Erythroblast (primary cell): ENCODE measurements at regions not wholly inside any gene's neighbourhood (a gene's known extent, or its start where the extent isn't known, plus 50 kb on each side); places are given as distances from the start of the nearest gene placed in this dataset.
"Not testable (repeated sequence)": the region's sequence is repeated elsewhere in the genome, so short reads cannot be mapped to it uniquely, and the experiment has no call there.

Experiments used
- DNase-seq, 2 experiments: peaks; one replicate each; lab custom pipeline; 2025; lab: John Stamatoyannopoulos, UW
- GATA1 ChIP-seq: IDR thresholded peaks from 2 replicates; pipeline ENCODE4 v1.6.1; 2011; ENCODE audit warnings: low read depth, mild to moderate bottlenecking, control low read depth, low read length, moderate library complexity
- POLR2A ChIP-seq: IDR thresholded peaks from 2 replicates; pipeline ENCODE4 v1.6.1; 2011; ENCODE audit warnings: mild to moderate bottlenecking, low read length

DNA sequence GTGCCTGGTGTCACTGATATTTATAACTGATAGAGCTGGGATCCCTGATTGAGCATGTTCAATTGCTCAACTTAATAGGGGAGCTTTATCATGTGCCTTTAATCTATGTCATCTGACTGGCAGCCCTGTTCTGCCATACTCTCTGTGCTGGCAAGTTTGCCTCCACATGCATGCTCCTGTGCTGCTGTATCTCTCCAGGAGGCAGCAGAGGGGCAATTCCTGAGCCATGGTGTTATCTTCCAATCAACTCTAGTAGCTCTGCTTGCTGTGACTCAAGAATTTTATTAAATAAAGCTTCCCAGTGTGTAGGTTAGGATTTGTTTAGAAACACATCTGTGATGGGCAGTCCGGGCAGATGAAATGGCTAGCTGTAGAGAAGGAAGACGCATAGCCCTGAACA is 642.0 kb downstream of the KIF4B start:
- DNase-seq = no peak
- TF ChIP-seq GATA1 (no peak), POLR2A (no peak)

DNA sequence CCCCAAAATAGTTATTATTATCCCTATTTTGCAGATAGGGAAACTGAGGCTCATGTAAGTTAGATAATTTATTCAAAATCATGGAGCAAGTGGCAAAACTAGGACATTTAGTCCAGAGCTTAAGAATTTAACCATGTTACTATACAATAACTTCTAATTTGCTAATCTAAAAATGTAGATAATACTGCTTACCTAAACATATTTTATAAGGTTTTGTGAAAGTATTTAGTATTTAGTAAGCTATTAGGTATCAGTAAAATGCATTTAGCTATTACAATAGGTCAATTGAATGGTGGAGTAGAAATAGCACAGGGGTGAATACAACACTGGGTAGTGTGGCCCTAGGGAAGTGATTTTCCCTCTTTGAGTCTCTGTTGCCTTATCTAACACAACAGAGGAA is 648.3 kb downstream of the KIF4B start:
- DNase-seq = no peak
- TF ChIP-seq POLR2A = no peak
- no peak for TF ChIP-seq GATA1

DNA sequence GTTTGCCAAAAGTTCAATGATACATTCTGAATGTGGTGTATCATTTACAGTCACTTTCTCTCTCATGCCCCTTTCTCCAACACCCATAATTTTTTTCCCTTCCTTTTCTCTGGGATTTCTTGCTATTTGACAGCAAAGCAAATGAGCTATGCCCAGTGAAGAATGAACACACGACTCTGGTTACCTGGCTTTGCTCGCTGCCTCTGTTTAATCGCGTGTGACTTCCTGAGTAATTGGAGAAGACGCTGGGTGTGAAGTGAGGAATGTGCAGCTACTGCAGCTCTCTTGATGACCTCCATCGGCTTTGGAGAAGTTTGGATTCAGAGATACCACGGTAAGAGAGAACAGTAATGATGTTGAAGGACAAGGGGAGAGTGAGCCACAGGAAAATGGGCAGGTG is 651.8 kb downstream of the KIF4B start:
- DNase-seq = no peak
- TF ChIP-seq POLR2A (no peak), GATA1 (no peak)

DNA sequence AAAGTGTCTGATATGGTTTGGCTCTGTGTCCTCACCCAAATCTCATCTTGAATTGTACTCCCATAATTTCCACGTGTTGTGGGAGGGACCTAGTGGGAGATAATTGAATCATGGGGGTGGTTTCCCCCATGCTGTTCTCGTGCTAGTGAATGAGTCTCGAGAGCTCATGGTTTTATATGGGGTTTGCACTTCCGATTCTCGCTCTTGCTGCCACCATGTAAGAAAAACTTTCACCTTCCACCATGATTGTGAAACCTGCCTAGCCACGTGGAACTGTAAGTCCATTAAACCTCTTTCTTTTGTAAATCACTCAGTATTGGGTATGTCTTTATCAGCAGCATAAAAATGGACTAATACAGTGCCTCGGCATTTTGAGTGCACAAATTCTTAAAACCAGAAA is 655.0 kb upstream of the SGCD start:
- not testable (repeated sequence) for DNase-seq

DNA sequence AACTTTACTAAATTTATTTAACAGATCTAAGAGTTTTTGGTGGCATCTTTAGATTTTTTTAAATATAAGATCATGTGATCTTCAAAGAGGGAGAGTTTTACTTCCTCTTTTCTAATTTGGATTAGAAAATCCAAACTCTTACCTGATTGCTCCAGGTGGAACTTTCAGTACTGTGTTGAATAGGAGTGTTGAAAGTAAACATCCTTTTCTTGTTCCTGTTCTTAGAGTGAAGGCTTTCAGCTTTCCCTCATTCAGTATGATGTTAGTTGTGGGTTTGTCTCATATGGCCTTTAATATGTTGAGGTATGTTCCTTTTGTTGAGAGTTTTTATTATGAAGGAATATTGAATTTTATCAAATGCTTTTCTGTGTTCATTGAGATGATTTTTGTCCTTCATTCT is 650.0 kb upstream of the SGCD start:
- TF ChIP-seq GATA1 (no peak), POLR2A (no peak)
- DNase-seq = no peak

DNA sequence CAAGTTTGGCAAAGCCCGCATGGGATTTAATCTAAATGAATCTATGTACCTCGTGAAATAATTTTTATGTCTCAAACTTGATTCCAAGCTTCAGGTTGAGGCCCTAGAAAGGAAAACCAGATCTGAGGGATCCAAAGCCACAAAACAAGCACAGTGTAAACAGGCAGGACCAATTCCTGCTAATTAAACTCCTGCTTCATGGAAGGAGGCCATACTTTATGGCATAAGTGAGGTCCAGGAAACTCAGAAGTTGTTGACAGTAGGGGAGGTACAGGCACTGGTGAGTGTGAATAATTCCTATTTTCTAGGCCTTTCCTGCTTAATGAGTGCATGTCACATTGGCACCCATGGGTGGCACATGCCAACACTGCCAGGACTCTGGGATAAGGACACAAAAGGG is 648.6 kb upstream of the SGCD start:
- TF ChIP-seq GATA1 (no peak), POLR2A (no peak)
- DNase-seq = no peak

DNA sequence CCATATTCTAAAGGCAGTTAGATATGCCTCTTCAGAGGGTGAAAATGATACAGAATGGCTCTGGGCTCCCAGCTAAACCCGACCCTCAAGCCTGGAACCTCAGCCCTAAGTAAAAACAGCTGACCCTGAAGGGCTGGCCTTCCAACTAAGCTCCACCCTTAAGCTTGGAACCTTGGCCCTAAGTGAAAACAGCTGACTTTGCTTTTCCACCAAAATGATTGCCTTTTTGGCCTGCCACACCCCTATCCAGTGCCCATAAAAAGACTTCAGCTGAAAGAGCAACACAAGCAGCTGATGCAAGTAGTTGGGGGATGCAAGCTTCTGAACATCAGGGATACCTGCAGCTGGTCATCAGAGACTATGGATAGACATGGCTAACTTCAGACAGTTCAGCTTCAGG is 647.4 kb upstream of the SGCD start:
- no peak for DNase-seq
- TF ChIP-seq POLR2A (no peak), GATA1 (no peak)

DNA sequence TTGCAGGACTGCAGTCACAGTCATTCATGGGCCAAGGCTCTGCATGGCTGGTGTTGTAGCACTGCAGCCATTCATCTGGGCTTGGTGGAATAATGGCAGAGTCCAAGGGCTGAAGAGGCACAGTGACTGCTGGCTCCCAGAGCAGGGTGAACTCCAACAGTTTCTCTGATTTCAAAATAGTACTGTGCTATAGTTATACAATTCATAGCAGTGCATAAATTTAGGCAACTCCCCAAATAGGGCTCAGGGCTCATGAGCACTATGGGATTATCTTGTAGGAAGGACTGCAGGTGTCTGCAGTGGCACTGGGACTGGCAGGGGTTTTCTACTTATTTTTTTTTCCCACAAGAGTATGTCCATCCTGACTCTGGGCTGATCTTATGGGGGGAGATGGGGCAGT is 642.5 kb upstream of the SGCD start:
- TF ChIP-seq GATA1 = no peak
- no peak for TF ChIP-seq POLR2A

DNA sequence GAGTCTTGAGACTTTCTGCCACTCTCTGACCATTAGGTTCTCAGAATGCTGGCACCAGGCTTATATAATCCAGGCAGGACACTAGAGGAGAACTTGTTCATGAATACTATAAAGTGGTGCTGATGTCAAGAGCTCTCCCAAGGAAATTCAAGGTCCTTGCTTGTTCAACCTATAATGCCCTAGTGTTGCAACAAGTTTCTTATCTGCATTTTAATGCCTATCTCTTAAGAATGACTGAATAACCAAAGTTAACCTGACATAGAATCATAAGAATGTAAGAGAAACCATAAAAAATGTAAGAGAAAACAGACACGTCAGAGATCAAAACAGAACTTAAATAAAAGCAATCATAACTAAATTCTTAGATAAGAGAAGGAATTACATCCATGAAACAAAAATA is 640.8 kb upstream of the SGCD start:
- TF ChIP-seq GATA1 (no peak), POLR2A (no peak)
- no peak for DNase-seq

More for the DNA sequence above, 642.5 kb upstream of the SGCD start:
- DNase-seq = no peak

DNA sequence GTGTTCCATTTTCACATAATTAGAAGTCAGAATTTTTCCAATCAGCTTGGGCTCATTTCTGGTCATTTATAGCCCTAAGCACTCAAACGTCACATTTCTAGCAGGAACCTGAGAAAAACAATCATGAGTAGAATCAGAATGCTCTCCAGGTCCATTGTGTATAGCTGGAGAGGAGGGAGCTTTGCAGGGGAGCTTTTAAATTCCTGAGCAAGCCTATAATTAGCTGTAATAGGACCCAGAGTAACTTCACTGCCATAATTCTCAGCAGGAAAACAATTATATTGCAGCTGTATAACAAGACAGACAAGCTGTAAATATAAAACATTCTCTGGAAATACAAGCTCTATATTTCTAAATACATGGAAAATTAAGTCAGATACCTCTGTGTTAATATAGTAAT is 637.6 kb upstream of the SGCD start:
- TF ChIP-seq POLR2A = no peak
- TF ChIP-seq GATA1 = no peak
- DNase-seq = no peak

DNA sequence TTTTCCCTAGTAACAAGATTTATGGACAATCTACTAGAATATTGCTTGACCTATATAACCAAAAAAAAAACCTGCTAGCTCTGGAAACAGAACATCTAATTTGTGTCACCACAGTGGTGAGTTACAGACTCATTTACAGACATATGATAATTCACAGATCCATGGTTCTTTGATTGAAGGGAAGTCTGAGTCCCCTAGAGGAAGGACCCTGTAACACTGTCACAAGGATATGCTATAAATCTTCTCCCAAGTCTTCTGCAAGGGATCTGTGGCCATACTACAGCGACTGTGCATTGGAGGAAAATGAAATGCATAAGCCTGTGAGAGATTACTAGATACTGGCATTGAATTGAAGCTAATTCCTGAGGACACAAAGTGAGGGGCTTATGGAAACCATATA is 630.6 kb upstream of the SGCD start:
- DNase-seq = no peak

DNA sequence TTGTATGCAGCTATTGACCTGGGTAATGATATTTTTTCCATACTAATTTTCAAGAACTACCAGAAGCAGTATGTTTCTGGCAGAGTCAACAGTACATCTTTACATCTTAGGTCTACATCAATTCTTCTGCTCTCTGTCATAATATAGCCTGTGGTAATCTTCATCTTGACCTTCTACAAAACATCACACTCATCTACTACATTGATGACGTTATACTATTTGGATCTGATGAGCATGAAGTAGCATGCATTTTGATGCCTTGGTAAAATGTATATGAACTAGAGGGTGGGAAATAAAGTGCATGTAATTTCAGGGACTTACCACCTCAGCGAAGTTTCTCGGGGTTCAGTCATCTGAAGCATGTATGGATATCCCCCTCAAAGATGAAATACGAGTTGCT is 629.7 kb upstream of the SGCD start:
- TF ChIP-seq GATA1 (no peak), POLR2A (no peak)

More for the DNA sequence above, 630.6 kb upstream of the SGCD start:
- TF ChIP-seq GATA1 (no peak), POLR2A (no peak)

DNA sequence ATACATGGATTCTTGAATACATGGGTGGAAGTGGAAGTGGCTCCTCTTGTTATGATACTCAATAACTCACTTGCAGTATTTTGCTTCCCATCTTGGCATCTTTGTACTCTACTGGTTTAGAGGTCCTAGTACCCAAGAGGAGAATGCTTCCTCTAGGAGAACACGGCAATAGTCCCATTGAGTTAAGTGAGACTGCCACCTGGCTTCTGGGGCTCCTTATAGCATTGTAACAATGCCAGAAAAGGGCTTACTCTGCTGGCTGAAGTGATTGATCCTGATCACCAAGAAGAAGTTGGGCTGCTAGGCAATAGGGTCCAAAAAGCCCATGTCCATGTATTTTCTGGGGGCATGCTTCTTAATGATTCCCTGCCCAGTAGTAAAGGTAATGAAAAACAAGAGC is 627.6 kb upstream of the SGCD start:
- no peak for TF ChIP-seq POLR2A
- TF ChIP-seq GATA1 = no peak

More for the DNA sequence above, 629.7 kb upstream of the SGCD start:
- no peak for DNase-seq

DNA sequence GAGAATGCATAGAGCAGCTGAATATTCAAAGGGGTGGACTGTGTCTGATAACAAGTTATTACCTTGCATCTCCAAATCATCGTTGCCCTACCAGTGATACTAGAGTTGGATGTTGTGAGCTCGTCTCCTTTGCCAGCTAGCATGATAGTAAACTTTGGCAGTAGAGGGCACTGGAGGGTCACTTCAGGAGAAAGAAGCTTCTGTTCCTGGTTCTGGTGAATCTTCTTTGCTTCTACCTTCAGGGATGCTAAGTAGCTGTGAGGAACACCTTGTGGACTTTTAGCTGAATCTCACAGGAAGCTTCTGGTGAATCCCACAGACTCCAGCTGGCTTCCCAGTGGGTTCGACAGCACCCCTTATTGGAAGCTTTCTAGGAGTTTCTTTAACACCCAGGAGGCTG is 626.6 kb upstream of the SGCD start:
- DNase-seq = peak in 1 of 2 experiments; percentile 2
- TF ChIP-seq GATA1 (no peak), POLR2A (no peak)

More for the DNA sequence above, 627.6 kb upstream of the SGCD start:
- no peak for DNase-seq

DNA sequence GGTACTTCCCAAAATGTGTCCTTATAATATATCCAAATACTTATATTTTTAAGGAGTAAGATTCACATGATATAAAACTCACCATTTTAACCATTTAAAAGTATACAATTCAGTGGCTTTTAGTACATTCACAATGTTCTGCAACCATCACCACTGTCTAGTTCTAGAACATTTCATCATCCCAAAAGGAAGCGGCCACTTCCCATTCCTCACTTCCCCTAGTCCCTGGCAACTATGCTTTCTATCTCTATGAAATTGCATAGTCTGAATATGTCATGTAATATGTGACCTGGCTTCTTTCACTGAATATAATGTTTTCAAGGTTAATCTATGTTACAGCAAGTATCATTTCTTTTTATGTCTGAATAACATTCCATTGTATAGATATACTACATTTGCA is 615.1 kb upstream of the SGCD start:
- TF ChIP-seq POLR2A (no peak), GATA1 (no peak)
- DNase-seq = no peak

DNA sequence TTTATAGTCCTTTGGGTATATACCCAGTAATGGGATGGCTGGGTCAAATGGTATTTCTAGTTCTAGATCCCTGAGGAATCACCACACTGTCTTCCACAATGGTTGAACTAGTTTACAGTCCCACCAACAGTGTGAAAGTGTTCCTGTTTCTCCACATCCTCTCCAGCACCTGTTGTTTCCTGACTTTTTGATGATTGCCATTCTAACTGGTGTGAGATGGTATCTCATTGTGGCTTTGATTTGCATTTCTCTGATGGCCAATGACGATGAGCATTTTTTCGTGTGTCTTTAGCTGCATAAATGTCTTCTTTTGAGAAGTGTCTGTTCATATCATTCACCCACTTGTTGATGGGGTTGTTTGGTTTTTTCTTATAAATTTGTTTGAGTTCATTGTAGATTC is 612.5 kb upstream of the SGCD start:
- not testable (repeated sequence) for DNase-seq
